Heart left ventricle (tissue), 13 donors: ENCODE measurements at regions not wholly inside any gene's neighbourhood (a gene's known extent, or its start where the extent isn't known, plus 50 kb on each side); places are given as distances from the start of the nearest gene placed in this dataset.

ENCODE experiments used
- CTCF ChIP-seq, 12 donors: fragments of 200-600 bp; sonication (generic) in 4 of 12; IDR thresholded peaks; one replicate each; pipeline versions ENCODE4 v1.5.0 to v1.8.0; 2018 to 2022; ENCODE audit warnings: antibody characterized with exemption in 12 of 12, mild to moderate bottlenecking in 5 of 12
- POLR2A ChIP-seq, 2 donors: fragments of 450-650 bp; IDR thresholded peaks; one replicate each; pipeline ENCODE4 v1.6.1; 2017; ENCODE audit warnings: antibody characterized with exemption in 2 of 2, mild to moderate bottlenecking in 2 of 2, moderate library complexity in 2 of 2
- donor health status: ischemic (EF 13 %, LVEDD 7.1; RV severe dilation, severe dysfunction).
- donor health status: DM: no; HTN: yes; CAD: no.
- donor health status: DM: no; HTN: no; CAD: no.
- donor health status: ischemic (EF 25% LVEDD 6.9; RV normal size, moderate dysfunction).
- donor health status: ischemic (EF 25% LVEDD 5.7; RV mildly dilated, moderate dysfunction).
- donor health status: ischemic (EF 35%, LVEDD 5.7; RV mildly dilated, moderate dysfunction).
- donor health status: nonischemic (EF 11% LVEDD 7.7; RV severe dilation, severe dysfunction).
- donor health status: DM: yes; HTN: yes; CAD: no.
- donor health status: PGD.
- donor health status: ischemic (EF 29% LVEDD 5.4; RV normal size, mild dysfunction).
- donor health status: nonischemic (EF 23%, LVEDD 6.1; RV moderate dilation, normal function).

GRCh38 chr1:239437822-239438221 lies 51.5 kb downstream of the CHRM3 start:
- TF ChIP-seq POLR2A (IDR thresholded peaks at IDR 0.05) (no peak), CTCF (IDR thresholded peaks at IDR 0.05) (no peak)
